Lower leg skin (tissue), 3 donors: ENCODE measurements at regions not wholly inside any gene's neighbourhood (a gene's known extent, or its start where the extent isn't known, plus 50 kb on each side); places are given as distances from the start of the nearest gene placed in this dataset.

Experiments
- CTCF ChIP-seq, 3 donors: fragments of 450-650 bp; IDR thresholded peaks; one replicate each; pipeline ENCODE4 v1.5.1; 2016; ENCODE audit warnings: antibody characterized with exemption in 3 of 3, mild to moderate bottlenecking in 3 of 3, moderate library complexity in 2 of 3
- POLR2A ChIP-seq, 2 donors: fragments of 450-650 bp; IDR thresholded peaks; one replicate each; pipeline ENCODE4 v1.6.1; 2016 to 2017; ENCODE audit warnings: antibody characterized with exemption in 2 of 2, mild to moderate bottlenecking in 1 of 2, moderate library complexity in 1 of 2

GRCh38 chr9:101930783-101931182 lies 192.3 kb upstream of the GRIN3A start:
- no peak for TF ChIP-seq POLR2A (IDR thresholded peaks at IDR 0.05)
- TF ChIP-seq CTCF (IDR thresholded peaks at IDR 0.05), result no peak
